GM23338 (cell line): ENCODE measurements at regions not wholly inside any gene's neighbourhood (a gene's known extent, or its start where the extent isn't known, plus 50 kb on each side); places are given as distances from the start of the nearest gene placed in this dataset.

Experiments
- ATAC-seq: fragments of 200-7000 bp; cut with Tn5 transposase; 3 replicates; pipeline ENCODE4 v1.9.1; 2020
- DNase-seq: peaks from one replicate; pipeline ENCODE4 v3.0.0-alpha.2; 2015; ENCODE audit warnings: low spot score
- H2AFZ ChIP-seq: fragments of 200-600 bp; sonication (generic); 2 replicates; pipeline ENCODE4 v1.8.0; 2016; ENCODE audit warnings: antibody characterized with exemption, mild to moderate bottlenecking, moderate library complexity
- H3F3A ChIP-seq: fragments of 200-600 bp; sonication (generic); replicated peaks from 2 replicates; pipeline ENCODE4 v1.8.0; 2017; ENCODE audit warnings: antibody characterized with exemption, mixed run types, low read depth
- H3K27ac ChIP-seq: fragments of 200-600 bp; sonication (generic); 2 replicates; pipeline ENCODE4 v1.6.1; 2016; ENCODE audit warnings: low read depth
- H3K27me3 ChIP-seq: fragments of 200-600 bp; sonication (generic); 2 replicates; pipeline ENCODE4 v1.8.0; 2016; ENCODE audit warnings: mild to moderate bottlenecking, mixed run types, moderate library complexity; ENCODE audit not compliant: insufficient read depth
- H3K36me3 ChIP-seq: fragments of 200-600 bp; sonication (generic); 2 replicates; pipeline ENCODE4 v1.8.0; 2016; ENCODE audit warnings: mild to moderate bottlenecking; ENCODE audit not compliant: insufficient read depth
- H3K4me1 ChIP-seq: fragments of 200-600 bp; sonication (generic); 2 replicates; pipeline ENCODE4 v1.8.0; 2016; ENCODE audit warnings: mild to moderate bottlenecking, moderate library complexity; ENCODE audit not compliant: insufficient read depth
- H3K4me2 ChIP-seq: fragments of 200-600 bp; sonication (generic); 2 replicates; pipeline ENCODE4 v1.7.1; 2017; ENCODE audit warnings: mixed run types
- H3K4me3 ChIP-seq: fragments of 200-600 bp; sonication (generic); 2 replicates; pipeline ENCODE4 v1.6.1; 2016; ENCODE audit warnings: mixed run types
- H3K79me2 ChIP-seq: fragments of 200-600 bp; sonication (generic); replicated peaks from 2 replicates; pipeline ENCODE4 v1.8.0; 2017; ENCODE audit warnings: mild to moderate bottlenecking; ENCODE audit not compliant: insufficient read depth
- H3K9me2 ChIP-seq: fragments of 200-600 bp; sonication (generic); 2 replicates; pipeline ENCODE4 v1.8.0; 2017; ENCODE audit not compliant: insufficient read depth
- H4K20me1 ChIP-seq: fragments of 200-600 bp; sonication (generic); replicated peaks from 2 replicates; pipeline ENCODE4 v1.8.0; 2017; ENCODE audit warnings: mild to moderate bottlenecking; ENCODE audit not compliant: insufficient read depth
- H3K27ac Mint-ChIP-seq: 2 replicates; pipeline ENCODE4 v1.8.0; 2020; ENCODE audit warnings: inconsistent platforms, mild to moderate bottlenecking, moderate library complexity, mixed read lengths
- H3K27me3 Mint-ChIP-seq: 3 replicates; pipeline ENCODE4 v1.8.0; 2022; ENCODE audit warnings: low read depth, mild to moderate bottlenecking, moderate library complexity, mixed read lengths, inconsistent platforms; ENCODE audit not compliant: insufficient read depth, poor library complexity
- H3K36me3 Mint-ChIP-seq: 3 replicates; pipeline ENCODE4 v1.8.0; 2021; ENCODE audit warnings: low read depth, mild to moderate bottlenecking, inconsistent platforms, moderate library complexity, mixed read lengths
- H3K4me1 Mint-ChIP-seq: 3 replicates; pipeline ENCODE4 v1.8.0; 2020; ENCODE audit warnings: mild to moderate bottlenecking, inconsistent platforms, mixed read lengths
- H3K4me3 Mint-ChIP-seq: 3 replicates; pipeline ENCODE4 v1.8.0; 2021; ENCODE audit warnings: moderate library complexity, mild to moderate bottlenecking, inconsistent platforms, mixed read lengths
- H3K9me3 Mint-ChIP-seq: 3 replicates; pipeline ENCODE4 v1.8.0; 2020; ENCODE audit warnings: moderate library complexity, mild to moderate bottlenecking, inconsistent platforms, mixed read lengths
- CREB1 ChIP-seq: fragments of 250-450 bp; sonication (Bioruptor Pico); IDR thresholded peaks from 2 replicates; pipeline ENCODE4 v1.5.0; 2020; ENCODE audit warnings: low read depth, mild to moderate bottlenecking, moderate library complexity
- CTCF ChIP-seq, 2 experiments: fragments of 200-600 bp in 1 of 2; sonication (generic) in 1 of 2; conservative IDR thresholded peaks; 2 replicates each; pipeline versions ENCODE4 v1.5.1 to v1.6.1; 2016 to 2017; ENCODE audit warnings: antibody characterized with exemption in 2 of 2, low read depth in 2 of 2, mild to moderate bottlenecking in 2 of 2, moderate library complexity in 1 of 2
- NANOG ChIP-seq: IDR thresholded peaks from 2 replicates; pipeline ENCODE4 v1.6.1; 2016; ENCODE audit warnings: antibody characterized with exemption, borderline replicate concordance
- POLR2AphosphoS5 ChIP-seq: IDR thresholded peaks from 2 replicates; pipeline ENCODE4 v1.6.1; 2016; ENCODE audit warnings: antibody characterized with exemption, low read depth
- ZNF331 ChIP-seq: fragments of 250-450 bp; sonication (Bioruptor Pico); IDR thresholded peaks from 2 replicates; pipeline ENCODE4 v1.5.0; 2020; ENCODE audit warnings: low read depth, mild to moderate bottlenecking, moderate library complexity
- TF ChIP-seq, protein P1 (sequence below): IDR thresholded peaks from one replicate; pipeline ENCODE4 v1.6.1; 2018; ENCODE audit warnings: antibody characterized with exemption; ENCODE audit not compliant: unreplicated experiment

- no peak overlapping the region for H3K27ac Mint-ChIP-seq
- TF ChIP-seq CTCF (conservative IDR thresholded peaks at IDR 0.05; ENCODE audit: low read depth in 2 of 2) (peak; percentile 66 to 92), ZNF331 (no peak), CREB1 (CRISPR knock-in tag) (0 out of 2 replicates have a peak, but pooled peaks have one; percentile 11)
- no peaks in the 10 kb centered on the region for H3K27me3 ChIP-seq
- no peaks in the 10 kb centered on the region for H3K36me3 ChIP-seq
- no peak overlapping the region for H3K27ac ChIP-seq
- ATAC-seq: peak; percentile 100
- no peaks in the 10 kb centered on the region; the same call in 1 of the 2 replicates for H3K9me2 ChIP-seq
- peaks cover 8% of the 10 kb centered on the region for H3K27me3 Mint-ChIP-seq
- peak; percentile 79 for DNase-seq
- H3K9me3 Mint-ChIP-seq: no peaks in the 10 kb centered on the region; the same call in 2 of the 3 replicates
- H2AFZ ChIP-seq: no peak overlapping the region
- H4K20me1 ChIP-seq: no peaks in the 10 kb centered on the region
- H3K4me1 ChIP-seq: no peaks in the 10 kb centered on the region
- no peaks in the 10 kb centered on the region for H3K36me3 Mint-ChIP-seq
- no peaks in the 10 kb centered on the region for H3K4me1 Mint-ChIP-seq
- H3F3A ChIP-seq: no peaks in the 10 kb centered on the region
- H3K4me3 ChIP-seq: no peak overlapping the region
- H3K4me3 Mint-ChIP-seq: no peak overlapping the region
- no peak overlapping the region for H3K4me2 ChIP-seq
- no peaks in the 10 kb centered on the region for H3K79me2 ChIP-seq
Observed at GRCh38 chr5:5881294-5881693, 458.8 kb downstream of the ICE1 start.

- Mint-ChIP-seq H3K4me3 (no peak overlapping the region), H3K9me3 (no peaks in the 10 kb centered on the region; the same call in 2 of the 3 replicates), H3K4me1 (no peaks in the 10 kb centered on the region)
Observed at GRCh38 chr5:5880077-5880763, 457.7 kb downstream of the ICE1 start.

More at GRCh38 chr5:5880077-5880763, 457.7 kb downstream of the ICE1 start:
- no peak for ATAC-seq
- no peaks in the 10 kb centered on the region for H3K27me3 ChIP-seq
- no peak overlapping the region for H3K4me2 ChIP-seq
- no peak overlapping the region for H3K27ac Mint-ChIP-seq
- no peaks in the 10 kb centered on the region; the same call in 1 of the 2 replicates for H3K9me2 ChIP-seq
- H3K4me3 ChIP-seq: no peak overlapping the region
- H4K20me1 ChIP-seq: no peaks in the 10 kb centered on the region
- H3K36me3 ChIP-seq: no peaks in the 10 kb centered on the region
- H2AFZ ChIP-seq: no peak overlapping the region
- H3K79me2 ChIP-seq: no peaks in the 10 kb centered on the region
- H3F3A ChIP-seq: no peaks in the 10 kb centered on the region
- no peaks in the 10 kb centered on the region for H3K36me3 Mint-ChIP-seq
- peaks cover 8% of the 10 kb centered on the region for H3K27me3 Mint-ChIP-seq
- DNase-seq: no peak
- H3K4me1 ChIP-seq: no peaks in the 10 kb centered on the region
- H3K27ac ChIP-seq: no peak overlapping the region
- TF ChIP-seq NANOG (no peak), POLR2AphosphoS5 (no peak)
- TF ChIP-seq, protein P1, sequence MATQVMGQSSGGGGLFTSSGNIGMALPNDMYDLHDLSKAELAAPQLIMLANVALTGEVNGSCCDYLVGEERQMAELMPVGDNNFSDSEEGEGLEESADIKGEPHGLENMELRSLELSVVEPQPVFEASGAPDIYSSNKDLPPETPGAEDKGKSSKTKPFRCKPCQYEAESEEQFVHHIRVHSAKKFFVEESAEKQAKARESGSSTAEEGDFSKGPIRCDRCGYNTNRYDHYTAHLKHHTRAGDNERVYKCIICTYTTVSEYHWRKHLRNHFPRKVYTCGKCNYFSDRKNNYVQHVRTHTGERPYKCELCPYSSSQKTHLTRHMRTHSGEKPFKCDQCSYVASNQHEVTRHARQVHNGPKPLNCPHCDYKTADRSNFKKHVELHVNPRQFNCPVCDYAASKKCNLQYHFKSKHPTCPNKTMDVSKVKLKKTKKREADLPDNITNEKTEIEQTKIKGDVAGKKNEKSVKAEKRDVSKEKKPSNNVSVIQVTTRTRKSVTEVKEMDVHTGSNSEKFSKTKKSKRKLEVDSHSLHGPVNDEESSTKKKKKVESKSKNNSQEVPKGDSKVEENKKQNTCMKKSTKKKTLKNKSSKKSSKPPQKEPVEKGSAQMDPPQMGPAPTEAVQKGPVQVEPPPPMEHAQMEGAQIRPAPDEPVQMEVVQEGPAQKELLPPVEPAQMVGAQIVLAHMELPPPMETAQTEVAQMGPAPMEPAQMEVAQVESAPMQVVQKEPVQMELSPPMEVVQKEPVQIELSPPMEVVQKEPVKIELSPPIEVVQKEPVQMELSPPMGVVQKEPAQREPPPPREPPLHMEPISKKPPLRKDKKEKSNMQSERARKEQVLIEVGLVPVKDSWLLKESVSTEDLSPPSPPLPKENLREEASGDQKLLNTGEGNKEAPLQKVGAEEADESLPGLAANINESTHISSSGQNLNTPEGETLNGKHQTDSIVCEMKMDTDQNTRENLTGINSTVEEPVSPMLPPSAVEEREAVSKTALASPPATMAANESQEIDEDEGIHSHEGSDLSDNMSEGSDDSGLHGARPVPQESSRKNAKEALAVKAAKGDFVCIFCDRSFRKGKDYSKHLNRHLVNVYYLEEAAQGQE: no peak
